HCT116 (cell line): ENCODE measurements at regions not wholly inside any gene's neighbourhood (a gene's known extent, or its start where the extent isn't known, plus 50 kb on each side); places are given as distances from the start of the nearest gene placed in this dataset.

ENCODE experiments used
- ATAC-seq: fragments of 200-7000 bp; cut with Tn5 transposase; 2 replicates; pipeline ENCODE4 v1.9.1; 2020; ENCODE audit warnings: mild to moderate bottlenecking, moderate library complexity
- BruUV-seq: library from RNA; stranded (reverse); fragments of 400-500 nt; replicated peaks from 2 replicates; lab custom pipeline; 2021; lab: Mats Ljungman, UMichigan
- CTCF ChIA-PET: fragments of 300-600 bp; sonication (Branson Sonifier 250); formaldehyde crosslinking; loops from one replicate; lab custom pipeline; 2021; ENCODE audit warnings: antibody characterized with exemption; lab: Charles Lee
- POLR2A ChIA-PET: fragments of 300-600, 350-600 bp; sonication (Branson Sonifier 250); formaldehyde crosslinking; loops from one replicate; lab custom pipeline; 2021; ENCODE audit warnings: antibody characterized with exemption; lab: Charles Lee
- RAD21 ChIA-PET, 2 experiments: fragments of 300-600 bp; sonication (Branson Sonifier 250); formaldehyde crosslinking; loops; one replicate each; lab custom pipeline; 2023; ENCODE audit warnings: low total read pairs in 2 of 2; ENCODE audit not compliant: uncharacterized antibody in 2 of 2, unreplicated experiment in 2 of 2, low non-redundant PET in 1 of 2; lab: Charles Lee
- DNase-seq: peaks from one replicate; pipeline ENCODE4 v3.0.0-alpha.2; 2010; ENCODE audit warnings: low read depth, low spot score
- H2AFZ ChIP-seq: fragments of 200-600 bp; shearing (Covaris generic), sonication (generic); 2 replicates; pipeline ENCODE4 v1.6.1; 2017; ENCODE audit warnings: low read depth, mixed run types, mixed read lengths, antibody characterized with exemption, low read length; ENCODE audit not compliant: poor library complexity, severe bottlenecking
- H3K27ac ChIP-seq: 2 replicates; pipeline ENCODE4 v1.5.1; 2012; ENCODE audit warnings: low read depth, low read length
- H3K27me3 ChIP-seq: fragments of 200-600 bp; sonication (generic); 2 replicates; pipeline ENCODE4 v1.6.1; 2016; ENCODE audit warnings: mixed run types, low read length, mixed read lengths; ENCODE audit not compliant: insufficient read depth
- H3K36me3 ChIP-seq, 2 experiments: fragments of 200-500 bp in 1 of 2; fragments of 200-600 bp in 1 of 2; sonication (Bioruptor generic) in 1 of 2; sonication (generic) in 1 of 2; 2 replicates each; pipeline versions ENCODE4 v1.5.1 to v1.6.1; 2014 to 2016; ENCODE audit warnings: low read length in 2 of 2, inconsistent platforms in 1 of 2, mixed read lengths in 1 of 2, mixed run types in 1 of 2; ENCODE audit not compliant: insufficient read depth in 2 of 2, control insufficient read depth in 1 of 2
- H3K4me1 ChIP-seq, 2 experiments: fragments of 200-600 bp in 1 of 2; sonication (generic) in 1 of 2; 2 replicates each; pipeline versions ENCODE4 v1.5.1 to v1.6.1; 2012 to 2017; ENCODE audit warnings: low read length in 2 of 2, inconsistent platforms in 1 of 2, mild to moderate bottlenecking in 1 of 2, mixed read lengths in 1 of 2, mixed run types in 1 of 2, moderate library complexity in 1 of 2; ENCODE audit not compliant: insufficient read depth in 2 of 2, control insufficient read depth in 1 of 2
- H3K4me2 ChIP-seq: fragments of 200-600 bp; sonication (generic); 2 replicates; pipeline ENCODE4 v1.6.1; 2017; ENCODE audit warnings: mixed run types, low read length, mixed read lengths
- H3K4me3 ChIP-seq, 2 experiments: fragments of 200-600 bp in 1 of 2; sonication (generic) in 1 of 2; replicated peaks in 1 of 2; 2 replicates each; pipeline ENCODE4 v1.5.1; 2011 to 2016; ENCODE audit warnings: low read length in 2 of 2, control low read depth in 1 of 2, low read depth in 1 of 2, mild to moderate bottlenecking in 1 of 2, mixed read lengths in 1 of 2, mixed run types in 1 of 2
- H3K79me2 ChIP-seq: fragments of 200-600 bp; sonication (generic); 2 replicates; pipeline ENCODE4 v1.6.1; 2017; ENCODE audit warnings: mild to moderate bottlenecking, mixed run types, low read length, moderate library complexity, mixed read lengths; ENCODE audit not compliant: insufficient read depth
- H3K9ac ChIP-seq: fragments of 200-600 bp; sonication (generic); 2 replicates; pipeline ENCODE4 v1.6.1; 2016; ENCODE audit warnings: low read length, mixed read lengths
- H3K9me2 ChIP-seq: fragments of 200-600 bp; sonication (generic), shearing (Covaris generic); 2 replicates; pipeline ENCODE4 v1.6.1; 2017; ENCODE audit warnings: mixed run types, mild to moderate bottlenecking, moderate library complexity; ENCODE audit not compliant: insufficient read depth
- H3K9me3 ChIP-seq, 2 experiments: fragments of 200-500 bp in 1 of 2; fragments of 200-600 bp in 1 of 2; sonication (Bioruptor generic) in 1 of 2; sonication (generic) in 1 of 2; 2 replicates each; pipeline ENCODE4 v1.6.1; 2014 to 2017; ENCODE audit warnings: low read length in 2 of 2, mixed read lengths in 2 of 2, inconsistent platforms in 1 of 2, low read depth in 1 of 2, mild to moderate bottlenecking in 1 of 2, mixed run types in 1 of 2, moderate library complexity in 1 of 2; ENCODE audit not compliant: control insufficient read depth in 1 of 2, insufficient read depth in 1 of 2
- H4K20me1 ChIP-seq: fragments of 200-600 bp; sonication (generic), shearing (Covaris generic); 2 replicates; pipeline ENCODE4 v1.6.1; 2017; ENCODE audit warnings: mixed run types, mild to moderate bottlenecking, moderate library complexity; ENCODE audit not compliant: insufficient read depth
- ATF3 ChIP-seq: IDR thresholded peaks from 2 replicates; pipeline ENCODE4 v1.6.1; 2012
- EZH2phosphoT487 ChIP-seq: fragments of 200-600 bp; IDR thresholded peaks from 2 replicates; pipeline ENCODE4 v1.6.1; 2018; ENCODE audit warnings: antibody characterized with exemption, borderline replicate concordance
- JUND ChIP-seq: IDR thresholded peaks from 2 replicates; pipeline ENCODE4 v1.6.1; 2012
- POLR2A ChIP-seq: IDR thresholded peaks from 2 replicates; pipeline ENCODE4 v1.7.0; 2011; ENCODE audit warnings: borderline replicate concordance; ENCODE audit not compliant: insufficient read depth, insufficient read length; ENCODE audit errors: extremely low read depth
- SP1 ChIP-seq: IDR thresholded peaks from 2 replicates; pipeline ENCODE4 v1.6.1; 2012; ENCODE audit warnings: low read depth
- YY1 ChIP-seq: IDR thresholded peaks from 2 replicates; pipeline ENCODE4 v1.6.1; 2011; ENCODE audit warnings: low read length, low read depth, moderate library complexity, mild to moderate bottlenecking; ENCODE audit not compliant: insufficient replicate concordance; ENCODE audit errors: extremely low read depth
- ZBTB33 ChIP-seq: IDR thresholded peaks from 2 replicates; pipeline ENCODE4 v1.6.1; 2011; ENCODE audit warnings: mild to moderate bottlenecking, low read length, moderate library complexity; ENCODE audit not compliant: insufficient replicate concordance; ENCODE audit errors: extremely low read depth
- ZNF274 ChIP-seq: fragments of 200-500 bp; sonication (Bioruptor generic); IDR thresholded peaks from 2 replicates; pipeline ENCODE4 v1.6.1; 2014; ENCODE audit warnings: mild to moderate bottlenecking, low read depth, low read length, inconsistent platforms
- intact Hi-C: fragments of 100-400 bp; cut with micrococcal nuclease; formaldehyde crosslinking; loops from 2 replicates; pipeline ENCODE4 v1.10.0; 2022
- TF ChIP-seq, protein P1 (sequence below): IDR thresholded peaks from 2 replicates; pipeline ENCODE4 v1.6.1; 2012
- TF ChIP-seq, protein P2 (sequence below), 3 experiments: fragments of 200-600 bp in 1 of 3; sonication (generic) in 1 of 3; IDR thresholded peaks in 2 of 3; conservative IDR thresholded peaks in 1 of 3; 2 replicates each; pipeline ENCODE4 v1.5.1; 2012 to 2017; ENCODE audit warnings: low read depth in 2 of 3, low read length in 2 of 3, antibody characterized with exemption in 1 of 3, borderline replicate concordance in 1 of 3, control low read depth in 1 of 3, mild to moderate bottlenecking in 1 of 3, mixed read lengths in 1 of 3, mixed run types in 1 of 3, moderate library complexity in 1 of 3; ENCODE audit not compliant: insufficient read depth in 1 of 3

GRCh38 chr1:104353580-104353979, 603.9 kb downstream of the AMY1C start:
- no peak for DNase-seq
- Histone ChIP-seq H3K4me1 (no peaks in the 10 kb centered on the region), H4K20me1 (no peaks in the 10 kb centered on the region), H3K9me3 (peaks cover 11 to 17% of the 10 kb centered on the region in 2 experiments; a peak in 2 of 4 replicates), H3K9ac (no peak overlapping the region), H3K4me3 (no peak overlapping the region), H3K9me2 (no peaks in the 10 kb centered on the region), H3K27me3 (no peaks in the 10 kb centered on the region), H3K79me2 (no peaks in the 10 kb centered on the region), H2AFZ (no peak overlapping the region), H3K27ac (no peak overlapping the region), H3K4me2 (no peak overlapping the region)
- intact Hi-C loops: no loop called here
- ATAC-seq: no peak
- ChIA-PET CTCF (no interaction called here), POLR2A (no interaction called here)
- no TSS peak for BruUV-seq
- TF ChIP-seq SP1 (no peak), YY1 (no peak), JUND (no peak), ZNF274 (no peak), ZBTB33 (no peak), ATF3 (no peak), POLR2A (no peak), EZH2phosphoT487 (no peak)
- TF ChIP-seq, protein P1, sequence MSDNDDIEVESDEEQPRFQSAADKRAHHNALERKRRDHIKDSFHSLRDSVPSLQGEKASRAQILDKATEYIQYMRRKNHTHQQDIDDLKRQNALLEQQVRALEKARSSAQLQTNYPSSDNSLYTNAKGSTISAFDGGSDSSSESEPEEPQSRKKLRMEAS: no peak
- TF ChIP-seq, protein P2, sequence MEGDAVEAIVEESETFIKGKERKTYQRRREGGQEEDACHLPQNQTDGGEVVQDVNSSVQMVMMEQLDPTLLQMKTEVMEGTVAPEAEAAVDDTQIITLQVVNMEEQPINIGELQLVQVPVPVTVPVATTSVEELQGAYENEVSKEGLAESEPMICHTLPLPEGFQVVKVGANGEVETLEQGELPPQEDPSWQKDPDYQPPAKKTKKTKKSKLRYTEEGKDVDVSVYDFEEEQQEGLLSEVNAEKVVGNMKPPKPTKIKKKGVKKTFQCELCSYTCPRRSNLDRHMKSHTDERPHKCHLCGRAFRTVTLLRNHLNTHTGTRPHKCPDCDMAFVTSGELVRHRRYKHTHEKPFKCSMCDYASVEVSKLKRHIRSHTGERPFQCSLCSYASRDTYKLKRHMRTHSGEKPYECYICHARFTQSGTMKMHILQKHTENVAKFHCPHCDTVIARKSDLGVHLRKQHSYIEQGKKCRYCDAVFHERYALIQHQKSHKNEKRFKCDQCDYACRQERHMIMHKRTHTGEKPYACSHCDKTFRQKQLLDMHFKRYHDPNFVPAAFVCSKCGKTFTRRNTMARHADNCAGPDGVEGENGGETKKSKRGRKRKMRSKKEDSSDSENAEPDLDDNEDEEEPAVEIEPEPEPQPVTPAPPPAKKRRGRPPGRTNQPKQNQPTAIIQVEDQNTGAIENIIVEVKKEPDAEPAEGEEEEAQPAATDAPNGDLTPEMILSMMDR (IDR thresholded peaks at IDR 0.05 in 2 of 3, conservative IDR thresholded peaks at IDR 0.05 in 1 of 3; ENCODE audit: borderline replicate concordance in 1 of 3, insufficient read depth in 1 of 3, low read depth in 2 of 3, low read length in 2 of 3): no peak
- TF ChIP-seq, all 23 proteins: peak for 0
- no peaks in the 10 kb centered on the region for H3K36me3 ChIP-seq
- RAD21 ChIA-PET: no interaction called here
